Tibial artery (tissue), 4 donors: ENCODE measurements at regions not wholly inside any gene's neighbourhood (a gene's known extent, or its start where the extent isn't known, plus 50 kb on each side); places are given as distances from the start of the nearest gene placed in this dataset.
"Not testable (repeated sequence)": the region's sequence is repeated elsewhere in the genome, so short reads cannot be mapped to it uniquely, and the experiment has no call there.

Experiments used
- DNase-seq, 2 donors: peaks; one replicate each; pipeline ENCODE4 v3.0.0-alpha.2; 2019
- H3K27ac ChIP-seq, 2 donors: fragments of 200-600 bp; sonication (generic) in 1 of 2; 1 replicate in 1 of 2; 2 replicates in 1 of 2; pipeline ENCODE4 v1.5.1; 2018 to 2019; ENCODE audit warnings: mild to moderate bottlenecking in 1 of 2
- H3K27me3 ChIP-seq, 2 donors: fragments of 200-600 bp; sonication (generic) in 1 of 2; one replicate each; pipeline versions ENCODE4 v1.5.1 to v1.6.0; 2016 to 2019
- H3K36me3 ChIP-seq, 3 donors: fragments of 200-600 bp; sonication (generic) in 2 of 3; one replicate each; pipeline ENCODE4 v1.5.1; 2016 to 2019; ENCODE audit warnings: mild to moderate bottlenecking in 2 of 3
- H3K4me1 ChIP-seq, 4 donors: fragments of 200-600 bp; sonication (generic) in 2 of 4; 1 replicate in 3 of 4; 2 replicates in 1 of 4; pipeline ENCODE4 v1.5.1; 2016 to 2019
- H3K4me3 ChIP-seq, 2 donors: fragments of 200-600 bp; sonication (generic) in 1 of 2; 1 replicate in 1 of 2; 2 replicates in 1 of 2; pipeline ENCODE4 v1.5.1; 2018 to 2019; ENCODE audit warnings: mild to moderate bottlenecking in 2 of 2
- H3K9me3 ChIP-seq, 3 donors: fragments of 200-600 bp; sonication (generic) in 1 of 3; one replicate each; pipeline ENCODE4 v1.5.1; 2016 to 2019
- intact Hi-C: fragments of 100-400 bp; cut with DNase I; formaldehyde crosslinking; loops from one replicate; pipeline ENCODE4 v1.15.0; 2023; ENCODE audit warnings: low total_unique reads
- TF ChIP-seq, protein P1 (sequence below), 2 experiments: fragments of 200-600 bp in 1 of 2; fragments of 450-650 bp in 1 of 2; IDR thresholded peaks; one replicate each; pipeline ENCODE4 v1.5.1; 2017 to 2019; ENCODE audit warnings: antibody characterized with exemption in 2 of 2, mild to moderate bottlenecking in 1 of 2, moderate library complexity in 1 of 2

DNA sequence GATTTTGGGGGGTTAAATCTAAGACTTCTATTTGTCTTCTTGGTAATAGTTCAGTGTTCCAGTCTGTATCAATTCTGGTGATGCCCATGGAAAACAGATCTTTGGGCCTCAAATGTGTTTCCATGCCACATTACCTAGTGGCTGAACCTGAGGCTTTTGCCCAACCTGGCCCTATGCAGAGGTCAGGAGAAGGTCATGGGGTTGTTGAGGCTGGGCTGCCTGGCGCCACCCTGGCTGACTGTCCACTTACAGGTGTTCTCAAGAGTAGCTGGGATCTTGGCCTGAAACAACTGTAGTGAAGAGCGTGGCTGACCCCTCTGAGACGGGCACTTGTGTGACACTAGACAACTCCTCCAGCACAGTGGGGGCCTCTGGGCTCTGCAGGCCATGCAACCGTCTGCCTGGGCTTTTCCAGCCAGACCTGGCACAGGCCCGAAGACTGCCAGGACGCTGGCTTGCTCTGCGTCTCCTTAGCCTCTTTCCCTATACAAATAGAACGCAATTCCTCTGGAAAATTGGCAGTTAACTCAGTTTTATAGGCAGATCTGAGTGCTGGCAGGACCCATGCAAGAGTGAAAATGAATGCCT is 127.8 kb downstream of the TRIM43 start:
- intact Hi-C loops = no loop called here
- H3K4me1 ChIP-seq = no peaks in the 10 kb centered on the region
- no peak overlapping the region for H3K27ac ChIP-seq
- H3K27me3 ChIP-seq = no peaks in the 10 kb centered on the region
- TF ChIP-seq, protein P1, sequence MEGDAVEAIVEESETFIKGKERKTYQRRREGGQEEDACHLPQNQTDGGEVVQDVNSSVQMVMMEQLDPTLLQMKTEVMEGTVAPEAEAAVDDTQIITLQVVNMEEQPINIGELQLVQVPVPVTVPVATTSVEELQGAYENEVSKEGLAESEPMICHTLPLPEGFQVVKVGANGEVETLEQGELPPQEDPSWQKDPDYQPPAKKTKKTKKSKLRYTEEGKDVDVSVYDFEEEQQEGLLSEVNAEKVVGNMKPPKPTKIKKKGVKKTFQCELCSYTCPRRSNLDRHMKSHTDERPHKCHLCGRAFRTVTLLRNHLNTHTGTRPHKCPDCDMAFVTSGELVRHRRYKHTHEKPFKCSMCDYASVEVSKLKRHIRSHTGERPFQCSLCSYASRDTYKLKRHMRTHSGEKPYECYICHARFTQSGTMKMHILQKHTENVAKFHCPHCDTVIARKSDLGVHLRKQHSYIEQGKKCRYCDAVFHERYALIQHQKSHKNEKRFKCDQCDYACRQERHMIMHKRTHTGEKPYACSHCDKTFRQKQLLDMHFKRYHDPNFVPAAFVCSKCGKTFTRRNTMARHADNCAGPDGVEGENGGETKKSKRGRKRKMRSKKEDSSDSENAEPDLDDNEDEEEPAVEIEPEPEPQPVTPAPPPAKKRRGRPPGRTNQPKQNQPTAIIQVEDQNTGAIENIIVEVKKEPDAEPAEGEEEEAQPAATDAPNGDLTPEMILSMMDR (IDR thresholded peaks at IDR 0.05) = no peak
- no peaks in the 10 kb centered on the region for H3K9me3 ChIP-seq
- no peak overlapping the region for H3K4me3 ChIP-seq
- DNase-seq = no peak
- no peaks in the 10 kb centered on the region for H3K36me3 ChIP-seq

DNA sequence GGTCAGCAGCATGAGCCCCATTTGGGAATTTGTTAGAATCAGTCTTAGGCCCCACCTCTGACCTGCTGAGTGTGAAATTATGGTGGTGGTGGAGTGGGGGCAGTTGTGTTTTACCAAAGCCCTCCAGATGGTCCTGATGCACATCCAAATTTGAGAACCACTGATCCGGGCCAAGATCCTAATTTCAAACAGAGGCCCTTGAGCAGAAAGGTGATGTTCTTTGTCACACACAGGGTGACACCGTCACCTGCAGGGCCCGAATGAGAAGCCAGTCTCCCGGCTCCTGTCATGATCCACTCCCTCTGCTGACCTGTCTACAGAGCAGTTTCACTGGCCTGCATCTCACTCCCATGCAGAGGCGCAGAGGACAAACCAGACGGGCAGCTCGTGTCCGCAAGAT is 129.9 kb downstream of the TRIM43 start:
- DNase-seq = no peak
- no peaks in the 10 kb centered on the region for H3K27me3 ChIP-seq
- intact Hi-C loops = no loop called here
- no peaks in the 10 kb centered on the region for H3K4me1 ChIP-seq
- H3K27ac ChIP-seq = no peak overlapping the region
- no peaks in the 10 kb centered on the region for H3K36me3 ChIP-seq
- TF ChIP-seq, protein P1 (IDR thresholded peaks at IDR 0.05) = no peak
- H3K4me3 ChIP-seq = no peak overlapping the region
- no peaks in the 10 kb centered on the region for H3K9me3 ChIP-seq

DNA sequence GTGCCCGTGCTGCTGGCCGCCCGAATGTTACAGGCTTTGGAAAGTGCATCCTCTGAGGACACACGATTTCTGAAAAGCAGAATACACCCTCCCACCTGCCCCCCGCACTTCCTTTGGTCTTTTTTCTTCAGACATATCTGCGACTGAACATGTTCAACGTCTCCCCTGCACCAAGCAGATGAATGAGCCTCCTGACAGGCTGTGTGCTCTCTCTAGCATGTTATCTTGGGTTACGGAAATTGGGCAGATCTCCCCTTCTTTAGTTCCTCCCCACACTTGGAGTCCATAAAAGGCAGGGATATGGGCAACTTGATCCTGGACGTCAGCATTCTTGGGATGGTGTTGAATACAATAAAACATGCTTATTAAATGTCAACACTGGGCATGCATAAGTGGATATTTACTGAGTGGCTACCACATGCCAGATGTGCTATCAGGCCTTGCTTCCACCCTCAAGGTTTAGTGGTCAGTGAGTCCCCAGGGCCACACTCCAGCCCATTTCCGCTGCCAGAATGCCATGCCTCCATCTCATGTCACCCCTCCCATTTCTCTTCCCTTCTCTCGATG is 130.4 kb downstream of the TRIM43 start:
- intact Hi-C loops = no loop called here
- H3K4me1 ChIP-seq = no peaks in the 10 kb centered on the region
- no peaks in the 10 kb centered on the region for H3K27me3 ChIP-seq
- H3K36me3 ChIP-seq = no peaks in the 10 kb centered on the region
- no peak overlapping the region for H3K27ac ChIP-seq
- TF ChIP-seq, protein P1 (IDR thresholded peaks at IDR 0.05) = no peak
- no peak for DNase-seq
- H3K4me3 ChIP-seq = no peak overlapping the region
- H3K9me3 ChIP-seq = no peaks in the 10 kb centered on the region

DNA sequence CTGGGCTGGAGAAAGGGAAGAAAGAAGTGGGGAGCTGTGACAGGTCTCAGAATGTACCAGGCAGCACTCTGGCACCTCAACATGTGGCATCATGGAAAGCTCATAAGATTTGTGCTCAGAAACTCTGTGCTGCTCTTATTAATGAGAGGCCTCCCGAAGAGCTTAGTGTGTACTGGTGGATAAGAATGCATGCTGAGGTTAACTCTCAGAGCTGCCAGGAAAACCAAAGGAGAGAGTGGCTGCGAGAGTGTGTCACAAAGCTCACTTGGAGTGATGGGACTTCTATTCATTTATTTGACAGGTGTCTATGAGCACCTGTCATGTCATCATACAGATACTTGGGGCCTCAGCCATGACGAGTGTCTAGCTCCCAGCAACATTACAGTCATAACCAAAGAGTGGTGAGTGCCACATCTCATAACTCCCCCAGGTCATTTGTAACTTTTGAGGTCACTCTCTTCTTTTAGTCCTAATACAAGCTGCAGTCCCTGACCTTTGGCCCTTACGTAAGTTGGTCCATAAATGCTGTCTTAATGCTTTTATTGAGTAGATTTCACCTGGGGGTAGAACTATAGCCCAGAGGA is 131.9 kb downstream of the TRIM43 start:
- H3K27me3 ChIP-seq, DNase-seq, H3K4me1 ChIP-seq, H3K27ac ChIP-seq, H3K36me3 ChIP-seq, intact Hi-C loops, H3K4me3 ChIP-seq, H3K9me3 ChIP-seq: not testable (repeated sequence)

DNA sequence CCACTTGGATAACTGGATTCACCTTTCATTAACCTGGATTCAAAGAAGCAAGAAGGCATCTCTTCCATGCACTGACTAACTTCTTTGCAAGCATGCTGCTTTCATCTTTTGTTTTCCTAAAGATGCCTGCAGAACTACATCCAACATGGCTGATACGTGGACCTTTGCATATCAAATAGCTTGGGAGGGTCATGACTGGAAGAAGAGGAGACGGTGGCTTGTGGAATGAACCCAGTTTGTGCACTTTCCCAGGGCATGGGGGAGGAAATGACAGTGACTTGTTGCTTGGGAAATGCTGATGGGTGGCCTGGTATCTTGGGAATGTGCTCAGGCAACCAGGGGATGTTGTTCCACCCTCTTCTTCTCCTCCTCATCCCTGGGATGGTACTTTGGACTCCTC is 133.4 kb downstream of the TRIM43 start:
- H3K27me3 ChIP-seq, H3K9me3 ChIP-seq, H3K36me3 ChIP-seq, DNase-seq, H3K4me1 ChIP-seq, H3K27ac ChIP-seq, H3K4me3 ChIP-seq, intact Hi-C loops: not testable (repeated sequence)

DNA sequence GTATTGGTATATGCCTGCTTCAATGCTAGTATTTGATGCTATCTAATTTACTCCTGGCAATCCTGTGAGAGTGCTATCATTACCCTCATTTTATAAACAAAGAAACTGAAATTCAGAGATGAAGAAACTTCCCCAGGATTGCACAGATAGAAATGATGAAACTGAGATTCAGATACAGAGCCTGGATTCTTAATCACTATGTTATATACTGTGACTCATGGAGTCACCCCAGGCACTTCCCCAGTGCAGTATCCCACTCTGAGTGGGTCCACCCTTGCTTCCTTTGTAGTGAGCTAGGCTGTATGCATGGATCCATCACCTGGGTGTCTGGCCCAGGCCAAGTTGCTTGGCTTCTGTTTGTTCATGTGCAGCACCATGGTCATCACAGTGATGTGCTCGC is 133.9 kb downstream of the TRIM43 start:
- H3K27me3 ChIP-seq, H3K4me1 ChIP-seq, H3K27ac ChIP-seq, H3K4me3 ChIP-seq, H3K9me3 ChIP-seq, DNase-seq, H3K36me3 ChIP-seq, intact Hi-C loops: not testable (repeated sequence)

DNA sequence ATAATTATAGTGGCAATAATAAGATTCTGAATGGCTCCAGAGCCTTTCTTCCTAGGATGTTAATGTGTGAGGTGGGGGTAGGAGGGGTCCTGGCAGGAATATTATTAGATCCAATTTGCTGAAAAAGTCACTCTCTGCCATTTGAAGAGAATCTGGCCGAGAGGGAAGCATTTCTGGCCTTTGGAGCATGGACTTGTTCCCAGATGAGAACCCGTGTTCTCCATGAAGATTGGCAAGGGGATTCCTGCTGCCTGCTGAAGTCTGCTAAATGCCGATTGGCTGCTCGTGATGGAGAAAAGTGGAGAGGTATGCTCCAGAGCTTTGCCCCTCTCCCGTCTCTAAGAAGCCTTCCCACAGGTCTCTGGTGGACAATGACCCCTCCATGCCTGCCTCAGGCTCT is 135.6 kb downstream of the TRIM43 start:
- H3K27me3 ChIP-seq, intact Hi-C loops, H3K4me3 ChIP-seq, H3K4me1 ChIP-seq, H3K9me3 ChIP-seq, H3K36me3 ChIP-seq, H3K27ac ChIP-seq, DNase-seq: not testable (repeated sequence)
